ENCODE measurements at regions not wholly inside any gene's neighbourhood (a gene's known extent, or its start where the extent isn't known, plus 50 kb on each side); places are given as distances from the start of the nearest gene placed in this dataset.

DNA sequence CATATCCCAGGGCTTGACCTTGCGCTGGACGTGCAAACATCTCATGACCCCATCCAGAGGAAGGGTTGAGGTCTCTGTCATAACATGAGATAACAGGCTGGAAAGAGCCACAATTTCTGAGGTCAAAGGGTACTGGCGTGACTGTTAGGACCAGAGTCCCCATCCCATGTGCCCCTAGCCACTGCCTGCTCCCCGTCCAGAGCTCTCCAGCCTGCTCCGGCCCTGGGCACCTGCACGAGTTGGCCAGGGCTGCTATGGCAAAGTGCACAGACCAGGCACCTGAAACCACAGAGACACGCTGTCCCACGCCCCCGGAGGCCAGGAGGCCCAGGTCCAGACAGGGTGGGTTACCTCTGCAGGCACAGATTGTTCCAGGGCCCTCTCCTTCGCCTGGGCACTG is 58.9 kb downstream of the SHANK2 start:
- Mint-ChIP-seq H3K4me3 (no peak overlapping the region), H3K27ac (no peak overlapping the region), H3K36me3 (no peaks in the 10 kb centered on the region), H3K4me1 (no peaks in the 10 kb centered on the region), H3K27me3 (ENCODE audit: insufficient read depth, low read depth) (peaks cover 15% of the 10 kb centered on the region), H3K9me3 (no peaks in the 10 kb centered on the region)
- no peak overlapping the region for H2AFZ ChIP-seq (replicated peaks)
- H3K9ac ChIP-seq: no peak overlapping the region
- H3K36me3 ChIP-seq: no peaks in the 10 kb centered on the region
- H3K27me3 ChIP-seq: no peaks in the 10 kb centered on the region
- H3K4me1 ChIP-seq: no peaks in the 10 kb centered on the region
- no peaks in the 10 kb centered on the region for H3F3A ChIP-seq (ENCODE audit: low read depth)
- no peaks in the 10 kb centered on the region for H4K20me1 ChIP-seq (ENCODE audit: low read depth)
- TF ChIP-seq EZH2 (IDR thresholded peaks at IDR 0.05): no peak
- H3K27ac ChIP-seq: no peak overlapping the region
- H3K79me2 ChIP-seq (ENCODE audit: low read depth): no peaks in the 10 kb centered on the region
- DNase-seq (ENCODE audit: low spot score): no peak
- no peak overlapping the region for H3K4me3 ChIP-seq
- H3K9me3 ChIP-seq (ENCODE audit: low read depth): no peaks in the 10 kb centered on the region
- H3K4me2 ChIP-seq: no peak overlapping the region

- TF ChIP-seq, protein P1, sequence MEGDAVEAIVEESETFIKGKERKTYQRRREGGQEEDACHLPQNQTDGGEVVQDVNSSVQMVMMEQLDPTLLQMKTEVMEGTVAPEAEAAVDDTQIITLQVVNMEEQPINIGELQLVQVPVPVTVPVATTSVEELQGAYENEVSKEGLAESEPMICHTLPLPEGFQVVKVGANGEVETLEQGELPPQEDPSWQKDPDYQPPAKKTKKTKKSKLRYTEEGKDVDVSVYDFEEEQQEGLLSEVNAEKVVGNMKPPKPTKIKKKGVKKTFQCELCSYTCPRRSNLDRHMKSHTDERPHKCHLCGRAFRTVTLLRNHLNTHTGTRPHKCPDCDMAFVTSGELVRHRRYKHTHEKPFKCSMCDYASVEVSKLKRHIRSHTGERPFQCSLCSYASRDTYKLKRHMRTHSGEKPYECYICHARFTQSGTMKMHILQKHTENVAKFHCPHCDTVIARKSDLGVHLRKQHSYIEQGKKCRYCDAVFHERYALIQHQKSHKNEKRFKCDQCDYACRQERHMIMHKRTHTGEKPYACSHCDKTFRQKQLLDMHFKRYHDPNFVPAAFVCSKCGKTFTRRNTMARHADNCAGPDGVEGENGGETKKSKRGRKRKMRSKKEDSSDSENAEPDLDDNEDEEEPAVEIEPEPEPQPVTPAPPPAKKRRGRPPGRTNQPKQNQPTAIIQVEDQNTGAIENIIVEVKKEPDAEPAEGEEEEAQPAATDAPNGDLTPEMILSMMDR (IDR thresholded peaks at IDR 0.05): no peak
- TF ChIP-seq EZH2 (IDR thresholded peaks at IDR 0.05): no peak
- no peak for TF ChIP-seq EZH2phosphoT487 (IDR thresholded peaks at IDR 0.05)
- no peak overlapping the region for H3K27ac Mint-ChIP-seq
These were observed 59.7 kb downstream of the SHANK2 start for GRCh38 chr11:71192629-71193028.

GRCh38 chr11:71191201-71191600 is 61.2 kb downstream of the SHANK2 start:
- no peaks in the 10 kb centered on the region for H4K20me1 ChIP-seq (ENCODE audit: low read depth)
- no peak overlapping the region for H3K9ac ChIP-seq

More at GRCh38 chr11:71192629-71193028, 59.7 kb downstream of the SHANK2 start:
- no peak overlapping the region for H3K27ac ChIP-seq
- H3K27me3 Mint-ChIP-seq (ENCODE audit: insufficient read depth, low read depth): peaks cover 15% of the 10 kb centered on the region
- no peak for DNase-seq (ENCODE audit: low spot score)
- no peak overlapping the region for H3K4me3 Mint-ChIP-seq
- H2AFZ ChIP-seq (replicated peaks): no peak overlapping the region
- H3K9ac ChIP-seq: no peak overlapping the region
- H3K36me3 Mint-ChIP-seq: no peaks in the 10 kb centered on the region
- H3F3A ChIP-seq (ENCODE audit: low read depth): no peaks in the 10 kb centered on the region
- no peaks in the 10 kb centered on the region for H3K4me1 ChIP-seq
- no peaks in the 10 kb centered on the region for H3K27me3 ChIP-seq
- H3K4me3 ChIP-seq: no peak overlapping the region
- no peak overlapping the region for H3K4me2 ChIP-seq
- H3K79me2 ChIP-seq (ENCODE audit: low read depth): no peaks in the 10 kb centered on the region
- H3K9me3 Mint-ChIP-seq: peaks cover 4% of the 10 kb centered on the region
- peaks cover 3% of the 10 kb centered on the region for H3K4me1 Mint-ChIP-seq
- no peaks in the 10 kb centered on the region for H4K20me1 ChIP-seq (ENCODE audit: low read depth)
- H3K36me3 ChIP-seq: no peaks in the 10 kb centered on the region
- H3K9me3 ChIP-seq (ENCODE audit: low read depth): no peaks in the 10 kb centered on the region

DNA sequence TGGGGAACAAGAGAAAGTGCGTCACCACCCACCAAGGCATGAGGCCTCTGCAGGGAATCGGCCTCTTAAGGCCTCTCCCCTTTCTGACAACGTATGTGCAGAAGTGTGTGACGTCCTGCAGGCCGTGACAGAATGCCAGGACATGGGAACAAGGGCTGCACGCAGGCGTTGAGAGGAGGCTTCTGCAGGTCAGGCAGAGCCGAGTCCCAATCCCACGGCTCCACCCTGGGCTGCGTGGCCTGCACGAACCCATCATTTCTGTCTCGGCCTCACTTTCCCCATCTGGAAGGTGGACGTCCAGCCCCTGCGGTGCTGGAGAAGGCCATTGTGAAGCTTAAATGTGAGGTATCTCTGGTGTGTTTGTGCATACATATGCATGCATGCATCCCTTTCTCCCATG is 61.8 kb downstream of the SHANK2 start:
- H3F3A ChIP-seq (ENCODE audit: low read depth): no peaks in the 10 kb centered on the region
- no peaks in the 10 kb centered on the region for H3K9me3 ChIP-seq (ENCODE audit: low read depth)
- Mint-ChIP-seq H3K9me3 (peaks cover 4% of the 10 kb centered on the region), H3K4me3 (no peak overlapping the region), H3K36me3 (no peaks in the 10 kb centered on the region), H3K4me1 (peaks cover 7% of the 10 kb centered on the region), H3K27ac (no peak overlapping the region), H3K27me3 (ENCODE audit: insufficient read depth, low read depth) (peaks cover 15% of the 10 kb centered on the region)
- no peak overlapping the region for H2AFZ ChIP-seq (replicated peaks)
- H3K79me2 ChIP-seq (ENCODE audit: low read depth): no peaks in the 10 kb centered on the region
- H3K4me1 ChIP-seq: no peaks in the 10 kb centered on the region
- H3K36me3 ChIP-seq: no peaks in the 10 kb centered on the region
- no peaks in the 10 kb centered on the region for H4K20me1 ChIP-seq (ENCODE audit: low read depth)
- TF ChIP-seq, protein P1 (IDR thresholded peaks at IDR 0.05): no peak
- TF ChIP-seq EZH2phosphoT487 (IDR thresholded peaks at IDR 0.05) (no peak), EZH2 (IDR thresholded peaks at IDR 0.05) (no peak)
- no peak overlapping the region for H3K4me3 ChIP-seq
- no peak overlapping the region for H3K4me2 ChIP-seq
- no peaks in the 10 kb centered on the region for H3K27me3 ChIP-seq
- no peak overlapping the region for H3K9ac ChIP-seq
- H3K27ac ChIP-seq: no peak overlapping the region
- DNase-seq (ENCODE audit: low spot score): no peak

More at GRCh38 chr11:71191201-71191600, 61.2 kb downstream of the SHANK2 start:
- no peaks in the 10 kb centered on the region for H3K4me1 ChIP-seq
- no peaks in the 10 kb centered on the region for H3K9me3 ChIP-seq (ENCODE audit: low read depth)
- H3K79me2 ChIP-seq (ENCODE audit: low read depth): no peaks in the 10 kb centered on the region
- Mint-ChIP-seq H3K4me1 (peaks cover 7% of the 10 kb centered on the region), H3K27me3 (ENCODE audit: insufficient read depth, low read depth) (peaks cover 17% of the 10 kb centered on the region), H3K4me3 (no peak overlapping the region), H3K36me3 (no peaks in the 10 kb centered on the region), H3K9me3 (peaks cover 4% of the 10 kb centered on the region), H3K27ac (no peak overlapping the region)
- DNase-seq (ENCODE audit: low spot score): no peak
- H3F3A ChIP-seq (ENCODE audit: low read depth): no peaks in the 10 kb centered on the region
- H3K36me3 ChIP-seq: no peaks in the 10 kb centered on the region
- no peak overlapping the region for H2AFZ ChIP-seq (replicated peaks)
- no peak for TF ChIP-seq EZH2phosphoT487 (IDR thresholded peaks at IDR 0.05)
- TF ChIP-seq EZH2 (IDR thresholded peaks at IDR 0.05): no peak
- TF ChIP-seq, protein P1 (IDR thresholded peaks at IDR 0.05): no peak
- H3K4me3 ChIP-seq: no peak overlapping the region
- H3K27ac ChIP-seq: no peak overlapping the region
- no peak overlapping the region for H3K4me2 ChIP-seq
- no peaks in the 10 kb centered on the region for H3K27me3 ChIP-seq
